SU-DHL-6 (cell line): ENCODE measurements at regions not wholly inside any gene's neighbourhood (a gene's known extent, or its start where the extent isn't known, plus 50 kb on each side); places are given as distances from the start of the nearest gene placed in this dataset.

Source experiments
- H2AFZ ChIP-seq: fragments of 200-600 bp; sonication (generic); 2 replicates; pipeline ENCODE4 v1.6.1; 2014; ENCODE audit warnings: low read depth, mild to moderate bottlenecking, moderate library complexity, mixed read lengths, antibody characterized with exemption, low read length; ENCODE audit not compliant: severe bottlenecking
- H3F3A ChIP-seq: fragments of 200-600 bp; shearing (Covaris generic); 2 replicates; pipeline ENCODE4 v1.6.0; 2016; ENCODE audit warnings: antibody characterized with exemption, mild to moderate bottlenecking; ENCODE audit not compliant: insufficient read depth
- H3K27ac ChIP-seq: fragments of 200-600 bp; sonication (generic); 2 replicates; pipeline ENCODE4 v1.5.1; 2016; ENCODE audit warnings: low read depth, mild to moderate bottlenecking, low read length, moderate library complexity, mixed read lengths
- H3K27me3 ChIP-seq: fragments of 200-600 bp; sonication (generic), shearing (Covaris generic); 2 replicates; pipeline ENCODE4 v1.6.0; 2014; ENCODE audit warnings: mild to moderate bottlenecking, low read length
- H3K36me3 ChIP-seq: fragments of 200-600 bp; sonication (generic); 2 replicates; pipeline ENCODE4 v1.6.1; 2014; ENCODE audit warnings: mild to moderate bottlenecking, low read length, mixed read lengths
- H3K4me2 ChIP-seq: fragments of 300-600, 200-600 bp; shearing (Covaris generic), sonication (generic); 2 replicates; pipeline ENCODE4 v1.6.0; 2014; ENCODE audit warnings: low read length, low read depth, mild to moderate bottlenecking; ENCODE audit not compliant: poor library complexity, severe bottlenecking
- H3K4me3 ChIP-seq: fragments of 200-600 bp; sonication (generic); 2 replicates; pipeline ENCODE4 v1.5.1; 2014; ENCODE audit warnings: antibody characterized with exemption, low read length, mild to moderate bottlenecking, mixed read lengths; ENCODE audit not compliant: insufficient read depth, poor library complexity, severe bottlenecking
- H3K79me2 ChIP-seq: fragments of 200-600 bp; sonication (generic); 2 replicates; pipeline ENCODE4 v1.6.1; 2014; ENCODE audit warnings: mild to moderate bottlenecking, low read length, moderate library complexity; ENCODE audit not compliant: insufficient read depth
- H3K9ac ChIP-seq: fragments of 200-600 bp; sonication (generic); 2 replicates; pipeline ENCODE4 v1.7.0; 2014; ENCODE audit warnings: mild to moderate bottlenecking, low read length
- H3K9me2 ChIP-seq: fragments of 200-600 bp; sonication (generic); replicated peaks from 2 replicates; pipeline ENCODE4 v1.6.1; 2014; ENCODE audit warnings: low read length; ENCODE audit not compliant: insufficient read depth
- H3K9me3 ChIP-seq: fragments of 200-600 bp; sonication (generic); 2 replicates; pipeline ENCODE4 v1.6.1; 2014; ENCODE audit warnings: low read length, mixed read lengths; ENCODE audit not compliant: insufficient read depth
- H4K20me1 ChIP-seq: fragments of 200-600 bp; sonication (generic); 2 replicates; pipeline ENCODE4 v1.6.1; 2014; ENCODE audit warnings: low read depth, mild to moderate bottlenecking, antibody characterized with exemption, low read length, moderate library complexity, mixed read lengths
- CTCF ChIP-seq: fragments of 200-600 bp; sonication (generic); IDR thresholded peaks from one replicate; pipeline ENCODE4 v1.5.1; 2017; ENCODE audit warnings: antibody characterized with exemption, mild to moderate bottlenecking, low read length, moderate library complexity; ENCODE audit not compliant: insufficient read depth, poor library complexity, severe bottlenecking
- EZH2phosphoT487 ChIP-seq: fragments of 200-600 bp; sonication (generic), shearing (Covaris generic); conservative IDR thresholded peaks from 2 replicates; pipeline ENCODE4 v1.6.1; 2018; ENCODE audit warnings: mild to moderate bottlenecking, antibody characterized with exemption, low read length, moderate library complexity, mixed read lengths

- Histone ChIP-seq H4K20me1 (no peaks in the 10 kb centered on the region), H3K4me3 (no peak overlapping the region), H3K4me2 (no peak overlapping the region), H3K27me3 (no peaks in the 10 kb centered on the region), H3K9ac (no peak overlapping the region), H3F3A (no peaks in the 10 kb centered on the region), H3K27ac (no peak overlapping the region), H3K9me2 (no peaks in the 10 kb centered on the region; the same call in 1 of the 2 replicates), H3K9me3 (no peaks in the 10 kb centered on the region), H3K36me3 (no peaks in the 10 kb centered on the region), H2AFZ (no peak overlapping the region), H3K79me2 (no peaks in the 10 kb centered on the region)
- TF ChIP-seq EZH2phosphoT487 (no peak), CTCF (no peak)
Observed at GRCh38 chr2:147031897-147032296, 812.9 kb upstream of the ACVR2A start.

- TF ChIP-seq EZH2phosphoT487 (no peak), CTCF (no peak)
- H3K79me2 ChIP-seq: no peaks in the 10 kb centered on the region
- H3K27ac ChIP-seq: no peak overlapping the region
Observed at GRCh38 chr2:147030966-147031720, 813.7 kb upstream of the ACVR2A start.

GRCh38 chr2:147027436-147027835 is 817.4 kb upstream of the ACVR2A start:
- no peak overlapping the region for H3K27ac ChIP-seq
- no peak overlapping the region for H3K4me2 ChIP-seq
- TF ChIP-seq CTCF (no peak), EZH2phosphoT487 (no peak)
- no peak overlapping the region for H2AFZ ChIP-seq
- H3K27me3 ChIP-seq: no peaks in the 10 kb centered on the region
- no peaks in the 10 kb centered on the region for H3K36me3 ChIP-seq
- no peaks in the 10 kb centered on the region for H3K79me2 ChIP-seq
- H4K20me1 ChIP-seq: no peaks in the 10 kb centered on the region
- no peaks in the 10 kb centered on the region for H3K9me3 ChIP-seq
- no peak overlapping the region for H3K9ac ChIP-seq
- no peaks in the 10 kb centered on the region for H3K9me2 ChIP-seq
- no peaks in the 10 kb centered on the region for H3F3A ChIP-seq
- H3K4me3 ChIP-seq: no peak overlapping the region

More at GRCh38 chr2:147030966-147031720, 813.7 kb upstream of the ACVR2A start:
- Histone ChIP-seq H4K20me1 (no peaks in the 10 kb centered on the region), H3K9me2 (no peaks in the 10 kb centered on the region; the same call in 1 of the 2 replicates), H3K9ac (no peak overlapping the region), H3F3A (no peaks in the 10 kb centered on the region), H3K9me3 (no peaks in the 10 kb centered on the region), H3K4me2 (no peak overlapping the region), H2AFZ (no peak overlapping the region), H3K36me3 (no peaks in the 10 kb centered on the region), H3K4me3 (no peak overlapping the region), H3K27me3 (no peaks in the 10 kb centered on the region)
